HG03139 (cell line): ENCODE measurements at regions not wholly inside any gene's neighbourhood (a gene's known extent, or its start where the extent isn't known, plus 50 kb on each side); places are given as distances from the start of the nearest gene placed in this dataset.
"Not testable (repeated sequence)": the region's sequence is repeated elsewhere in the genome, so short reads cannot be mapped to it uniquely, and the experiment has no call there.

Experiments
- ATAC-seq: cut with Tn5 transposase; IDR thresholded peaks from one replicate; pipeline ENCODE4 v1.9.1; 2021; ENCODE audit not compliant: unreplicated experiment

DNA sequence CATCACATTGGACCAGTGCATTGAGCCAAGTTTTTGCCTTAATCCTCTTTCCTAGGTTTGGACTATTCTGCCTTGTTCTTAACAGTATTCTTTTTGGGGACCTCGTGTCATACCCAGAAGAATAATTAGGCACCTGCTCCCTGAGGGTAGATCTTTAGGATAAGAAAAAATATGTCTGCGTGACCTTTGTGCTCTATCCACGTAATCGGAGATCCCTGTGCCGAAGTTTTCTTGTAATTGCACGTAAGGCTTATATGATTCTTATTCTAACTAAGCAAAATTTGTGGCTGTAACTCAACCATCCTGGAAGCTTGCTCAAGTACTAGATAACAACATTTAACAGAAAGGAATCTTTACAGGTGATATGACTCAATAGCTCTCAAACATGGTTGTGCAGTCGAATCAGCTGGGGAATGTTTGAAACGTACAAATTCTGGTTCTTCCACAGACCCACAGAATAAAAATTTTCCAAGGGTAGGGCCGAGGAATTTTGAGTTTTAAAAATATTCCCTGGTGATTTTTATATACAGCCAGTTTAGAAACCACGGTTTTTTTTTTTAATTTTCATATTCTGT, 344.3 kb downstream of the GBA3 start:
- ATAC-seq = no peak

DNA sequence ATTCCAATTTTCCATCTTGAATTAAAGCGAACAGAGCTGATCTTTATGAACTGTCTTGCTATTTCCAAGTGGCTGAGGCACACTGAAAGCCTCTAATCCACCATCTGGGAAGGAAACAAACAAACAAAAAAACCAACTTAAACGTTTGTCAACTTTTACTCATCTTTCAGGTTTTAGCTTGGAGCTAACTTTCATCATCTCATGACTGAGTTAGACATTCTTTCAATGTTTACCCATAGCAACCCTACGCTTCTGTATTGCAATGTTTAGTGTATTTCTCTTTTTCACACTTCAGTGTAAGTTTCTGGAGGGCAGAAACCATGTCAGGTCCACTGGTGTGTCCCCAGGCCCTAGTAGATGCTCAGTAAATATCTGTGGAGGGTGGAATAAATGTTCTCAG, 343.8 kb downstream of the GBA3 start:
- ATAC-seq = no peak

- ATAC-seq = no peak
These were observed 342.9 kb downstream of the GBA3 start for GRCh38 chr4:23035521-23036056.

DNA sequence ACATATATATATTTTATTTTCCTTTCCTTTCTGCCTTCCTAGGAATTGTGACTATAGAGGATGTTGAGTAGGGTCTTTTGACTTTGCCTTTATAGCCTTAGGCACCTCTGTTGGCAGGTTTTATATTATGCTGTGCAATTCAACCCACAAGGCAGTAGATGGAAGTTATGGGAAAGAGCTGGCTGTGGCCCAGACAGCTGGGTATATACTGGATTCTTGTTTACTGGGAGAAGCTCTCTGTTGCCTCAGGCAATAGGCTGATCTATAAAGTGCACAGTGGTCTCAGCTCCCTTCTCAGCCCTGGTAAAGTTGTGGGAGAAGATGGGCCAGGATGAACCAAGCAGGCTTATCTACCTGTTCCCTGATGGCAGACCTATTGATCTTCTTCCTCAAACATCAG, 342.0 kb downstream of the GBA3 start:
- no peak for ATAC-seq

DNA sequence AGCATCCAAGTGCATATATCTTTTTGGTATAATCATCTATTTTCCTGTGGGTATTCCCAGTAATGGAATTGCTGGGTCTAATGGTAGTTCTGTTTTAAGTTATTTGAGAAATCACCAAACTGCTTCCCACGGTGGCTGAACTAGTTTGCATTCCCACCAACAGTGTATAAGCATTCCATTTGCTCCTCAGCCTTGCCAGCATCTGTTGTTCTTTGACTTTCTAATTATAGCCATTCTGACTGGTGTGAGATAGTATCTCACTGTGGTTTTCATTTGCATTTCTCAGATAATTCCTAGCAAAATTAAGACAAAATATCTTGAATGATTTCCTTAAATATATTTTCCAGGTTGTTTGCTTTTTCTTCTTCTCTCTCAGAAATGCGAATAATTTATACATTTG, 341.1 kb downstream of the GBA3 start:
- ATAC-seq = no peak

GRCh38 chr4:23028875-23029274, 336.1 kb downstream of the GBA3 start:
- no peak for ATAC-seq

DNA sequence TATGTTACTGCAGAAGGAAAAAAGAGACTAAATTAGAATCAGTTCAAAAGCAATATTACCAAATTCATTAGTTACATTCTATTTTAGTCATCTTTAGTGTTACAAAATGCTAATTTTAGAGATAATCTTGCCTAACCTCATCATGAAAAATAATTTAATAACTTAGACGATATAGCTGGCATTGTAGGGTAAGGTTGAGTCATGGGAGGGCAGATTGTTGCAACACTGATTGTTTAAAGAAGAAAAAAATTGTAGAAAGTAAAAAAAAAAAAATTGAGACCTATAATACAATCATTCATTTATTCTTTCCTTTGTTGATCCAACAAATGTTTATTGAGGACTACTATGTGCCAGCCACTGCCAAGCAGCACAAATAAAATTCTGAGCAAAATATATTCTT, 330.9 kb downstream of the GBA3 start:
- no peak for ATAC-seq

GRCh38 chr4:23023121-23023520, 330.4 kb downstream of the GBA3 start:
- no peak for ATAC-seq

DNA sequence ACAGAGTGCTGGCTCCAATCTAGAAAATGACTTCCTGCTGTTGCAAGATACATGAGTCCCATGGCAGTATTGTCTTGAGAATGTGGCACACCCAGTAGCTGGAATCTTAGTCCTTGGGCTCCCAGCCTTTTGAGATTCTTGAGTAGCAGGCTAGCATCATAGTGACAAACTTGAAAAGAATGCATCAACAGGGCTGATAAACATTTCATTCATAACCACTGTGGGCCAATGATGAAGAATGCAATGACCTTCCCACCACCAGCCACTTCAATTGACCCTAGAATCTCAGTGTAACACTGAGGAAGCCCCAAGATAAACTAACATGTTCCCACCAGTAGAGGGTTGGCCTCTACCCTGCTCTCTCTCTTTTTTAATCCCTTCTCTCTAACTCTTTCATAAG, 329.3 kb downstream of the GBA3 start:
- ATAC-seq = no peak

DNA sequence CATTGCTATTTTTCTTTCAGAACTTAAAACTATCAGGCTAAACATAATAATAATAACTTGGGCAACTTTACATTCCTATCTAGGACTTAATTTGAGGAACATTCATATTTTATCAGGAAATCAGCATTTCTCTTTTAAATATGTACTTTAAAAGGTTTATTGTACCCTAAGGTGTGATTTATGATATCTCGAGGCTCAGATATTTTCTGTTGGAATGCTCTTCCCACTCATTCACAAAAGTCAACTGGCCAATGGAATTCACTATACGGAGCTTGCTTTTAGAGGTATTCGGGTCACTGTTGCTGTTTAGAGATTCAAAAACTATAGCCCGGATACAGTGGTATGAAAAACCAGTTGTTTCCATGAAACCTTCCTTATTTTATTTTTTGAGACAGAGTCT, 328.3 kb downstream of the GBA3 start:
- no peak for ATAC-seq

DNA sequence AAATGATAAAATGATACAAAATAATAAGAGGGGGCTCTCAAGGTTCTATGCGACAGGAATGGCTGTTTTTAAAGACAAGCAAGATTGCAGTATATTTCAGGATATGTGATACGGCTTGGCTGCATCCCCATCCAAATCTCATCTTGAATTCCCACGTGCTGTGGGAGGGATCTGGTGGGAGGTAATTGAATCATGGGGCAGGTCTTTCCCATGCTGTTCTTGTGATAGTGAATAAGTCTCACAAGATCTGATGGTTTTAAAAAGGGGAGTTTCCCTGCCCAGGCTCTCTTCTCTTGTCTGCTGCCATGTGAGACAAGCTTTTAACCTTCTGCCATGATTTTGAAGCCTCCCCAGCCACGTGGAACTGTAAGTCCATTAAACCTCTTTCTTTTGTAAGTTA, 327.7 kb downstream of the GBA3 start:
- not testable (repeated sequence) for ATAC-seq

DNA sequence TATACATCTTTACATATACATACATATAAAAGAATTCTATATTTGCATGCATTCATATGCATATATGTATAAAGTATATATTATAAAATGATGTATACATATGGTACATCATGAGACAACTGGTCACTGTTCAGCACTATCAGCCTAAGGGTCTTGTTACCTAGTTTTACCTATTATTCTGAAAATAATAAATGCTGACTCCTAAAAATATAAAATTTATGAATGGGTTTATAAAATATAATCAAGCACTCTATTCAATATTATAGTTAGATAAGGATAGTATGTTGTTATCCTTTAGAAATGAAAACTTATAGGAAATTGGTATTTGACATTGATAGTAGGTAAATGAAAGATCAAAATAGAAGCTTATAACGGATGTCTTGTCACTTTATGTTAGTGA, 324.2 kb downstream of the GBA3 start:
- no peak for ATAC-seq

DNA sequence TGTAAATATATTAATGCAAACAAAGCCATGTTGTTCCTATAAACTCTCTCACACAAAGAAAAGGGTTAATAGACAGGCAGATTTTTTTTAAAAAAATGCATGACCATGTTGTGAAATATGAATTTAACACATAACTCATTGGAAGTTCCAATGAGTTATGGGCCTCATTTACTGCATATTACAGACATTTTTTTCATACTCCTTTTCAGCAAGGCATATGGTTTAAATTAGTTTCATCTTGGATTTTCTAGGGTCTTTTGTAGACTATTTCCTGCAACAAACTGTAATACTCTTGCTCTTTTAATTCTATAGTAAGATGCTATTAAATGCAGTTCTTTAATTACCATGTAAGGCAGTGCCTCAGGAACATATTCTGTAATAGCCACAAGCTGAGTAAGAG, 323.1 kb downstream of the GBA3 start:
- ATAC-seq = no peak

DNA sequence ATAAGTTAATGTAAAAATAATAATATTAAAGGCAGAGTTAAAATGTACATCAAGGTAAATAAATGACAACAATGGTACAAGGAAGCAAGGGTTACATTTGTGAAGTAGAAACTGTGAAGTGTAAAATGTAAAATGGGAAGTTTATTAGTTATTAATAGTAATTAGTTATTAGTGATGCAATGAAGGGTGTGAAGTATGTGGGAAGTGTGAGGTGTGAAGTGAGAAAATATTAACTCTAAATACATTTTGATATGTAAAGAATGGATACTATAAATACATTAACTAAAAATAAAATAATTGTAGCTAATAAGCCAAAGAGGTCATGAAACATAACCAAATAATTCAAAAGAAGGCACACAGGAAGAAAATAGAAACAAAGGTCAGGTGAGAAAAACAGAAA, 316.4 kb downstream of the GBA3 start:
- no peak for ATAC-seq

DNA sequence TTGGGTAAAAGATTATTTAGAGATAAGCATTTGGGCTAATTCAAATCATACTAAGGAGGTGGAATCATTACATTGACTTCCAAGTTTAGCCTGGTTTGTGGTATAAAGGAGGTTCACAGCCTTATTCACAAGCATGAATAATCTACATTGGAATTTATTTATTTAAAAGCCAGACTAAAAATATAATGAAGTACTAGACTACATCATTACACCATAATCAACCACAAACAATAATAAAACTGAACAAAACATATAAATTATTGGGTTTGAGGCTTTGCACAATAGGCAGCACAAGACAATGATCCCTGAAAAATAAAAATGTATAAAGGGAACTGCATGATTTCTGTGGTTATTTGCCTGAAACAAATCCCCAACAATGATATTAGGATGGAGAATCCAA, 314.0 kb downstream of the GBA3 start:
- ATAC-seq = no peak

DNA sequence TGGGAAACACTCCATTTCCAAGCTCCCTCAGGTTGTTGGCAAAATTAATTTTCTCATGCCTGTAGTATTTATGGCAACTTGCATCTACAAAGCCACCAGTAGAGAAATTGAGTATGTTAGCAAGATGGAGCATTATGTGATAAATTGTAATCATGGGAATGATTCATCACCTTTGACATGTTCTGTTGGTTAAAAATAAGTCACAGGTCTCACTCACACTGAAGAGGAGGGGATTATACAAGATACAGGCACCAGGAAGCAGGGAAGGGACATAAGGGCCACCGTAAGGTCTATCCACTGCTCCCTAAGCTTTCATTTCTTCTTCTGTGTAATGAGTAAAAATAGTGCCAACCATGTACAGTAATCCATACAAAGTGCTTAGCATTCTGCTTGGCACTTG, 313.0 kb downstream of the GBA3 start:
- ATAC-seq = no peak

DNA sequence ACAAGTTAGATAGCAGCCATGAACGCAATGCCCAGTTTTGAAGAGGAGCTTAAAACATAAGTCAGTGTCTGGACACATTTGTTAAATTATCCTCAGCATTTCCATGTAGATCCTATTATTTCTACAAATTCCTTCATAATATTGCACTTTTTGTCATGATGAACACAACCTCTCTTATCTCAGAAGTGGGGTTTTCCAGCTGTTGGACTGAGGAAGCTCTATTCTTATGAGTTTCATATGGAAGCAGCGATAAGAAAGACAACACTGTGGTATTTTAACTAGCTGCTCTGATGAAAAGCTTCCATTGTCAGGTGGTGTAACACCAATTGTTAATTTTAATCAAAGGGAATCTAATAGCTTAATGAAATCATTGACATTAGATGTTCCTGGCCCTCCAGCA, 308.7 kb downstream of the GBA3 start:
- no peak for ATAC-seq

DNA sequence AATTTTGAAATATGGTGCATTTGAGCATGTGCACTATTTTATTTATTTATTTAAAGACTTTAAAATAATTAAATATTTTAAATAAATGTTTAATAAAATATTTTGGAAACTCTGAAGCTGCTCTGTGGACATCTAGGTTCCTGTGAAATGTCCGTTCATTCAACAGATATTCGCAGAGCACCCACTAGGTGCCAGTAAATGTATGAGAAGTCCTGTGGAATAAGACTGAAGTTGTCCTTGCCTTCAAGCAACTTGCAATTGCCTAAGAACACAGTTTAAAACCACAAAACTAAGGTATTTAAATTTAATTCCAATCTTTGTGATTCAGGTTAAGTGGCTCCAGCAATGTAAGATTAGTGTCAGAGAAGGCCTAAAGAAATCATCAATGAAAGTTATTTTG, 306.7 kb downstream of the GBA3 start:
- ATAC-seq = no peak

DNA sequence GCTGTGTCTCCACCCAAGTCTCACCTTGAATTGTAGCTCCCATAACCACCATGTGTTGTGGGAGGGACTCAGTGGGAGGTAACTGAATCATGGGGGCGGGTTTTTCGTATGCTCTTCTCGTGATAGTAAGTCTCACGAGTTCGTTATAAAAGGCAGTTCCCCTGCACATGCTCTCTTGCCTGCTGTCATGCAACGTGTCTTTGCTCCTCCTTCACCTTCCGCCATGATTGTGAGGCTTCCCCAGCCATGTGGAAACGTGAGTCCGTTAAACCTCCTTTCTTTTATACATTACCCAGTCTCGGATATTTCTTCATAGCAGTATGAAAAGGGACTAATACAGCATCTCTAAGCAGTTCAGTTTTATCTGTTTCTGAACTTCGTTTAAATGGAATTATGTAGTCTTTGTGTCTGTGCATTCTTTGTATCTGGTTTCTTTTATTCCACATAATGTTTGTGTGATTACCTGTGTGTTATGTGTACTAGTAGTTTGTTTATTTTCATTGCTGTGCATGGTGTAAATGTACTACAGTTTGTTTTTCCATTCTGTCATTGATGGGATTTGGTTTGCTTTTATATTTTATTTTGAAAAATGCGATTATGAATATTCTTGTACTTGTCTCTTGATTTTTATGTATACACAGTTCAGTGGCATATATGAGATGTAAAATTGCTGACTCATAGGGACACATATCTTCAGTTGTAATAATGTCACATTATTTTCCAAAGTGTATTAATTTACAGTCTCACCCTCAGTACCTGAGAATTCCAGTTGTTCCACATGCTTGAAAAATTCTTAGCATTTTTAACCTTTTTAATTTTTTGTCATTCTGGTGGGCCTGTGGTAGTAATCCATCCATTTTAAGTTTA, 304.9 kb downstream of the GBA3 start:
- ATAC-seq = no peak

- ATAC-seq = no peak
These were observed 298.8 kb downstream of the GBA3 start for GRCh38 chr4:22991576-22991975.

DNA sequence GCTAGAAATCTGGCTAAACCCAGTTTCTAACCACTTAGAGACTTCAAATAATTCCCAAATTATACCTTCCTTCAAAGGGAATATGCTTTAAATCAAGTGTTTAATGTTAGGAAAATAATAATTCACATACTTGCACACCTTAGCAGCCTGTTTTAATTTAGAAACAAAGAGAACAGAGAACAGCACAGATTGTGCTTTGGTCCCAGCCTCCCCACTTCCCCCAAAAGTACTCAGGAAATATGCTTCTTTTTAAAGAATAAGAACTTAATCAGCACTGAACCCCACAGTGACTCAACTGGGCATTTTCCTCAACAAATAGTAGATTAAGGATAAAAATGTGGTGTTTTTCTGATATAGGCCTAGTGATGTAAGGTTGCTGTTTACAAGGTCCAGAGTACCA, 295.8 kb downstream of the GBA3 start:
- no peak for ATAC-seq

GRCh38 chr4:22987870-22988269, 295.1 kb downstream of the GBA3 start:
- no peak for ATAC-seq

DNA sequence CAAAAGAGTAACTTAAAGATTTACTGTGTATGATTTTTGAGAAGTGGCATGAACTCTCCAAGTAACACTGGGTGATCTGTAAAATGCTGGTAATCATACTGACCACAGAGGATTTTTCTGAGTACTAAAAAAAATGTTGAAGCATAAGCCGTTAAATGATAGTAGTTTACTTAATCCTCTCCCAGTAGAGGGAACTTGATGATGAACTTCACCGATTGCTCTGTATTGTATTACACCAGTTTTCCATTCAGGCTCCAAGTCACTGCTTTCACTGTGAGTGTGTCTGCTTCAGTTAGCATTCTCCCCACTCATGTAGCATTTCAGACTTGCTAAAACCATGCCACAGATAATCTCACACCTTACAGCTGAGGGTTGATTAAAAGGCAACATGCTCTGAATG, 294.1 kb downstream of the GBA3 start:
- ATAC-seq = no peak
